ENCODE measurements at regions not wholly inside any gene's neighbourhood (a gene's known extent, or its start where the extent isn't known, plus 50 kb on each side); places are given as distances from the start of the nearest gene placed in this dataset.

DNA sequence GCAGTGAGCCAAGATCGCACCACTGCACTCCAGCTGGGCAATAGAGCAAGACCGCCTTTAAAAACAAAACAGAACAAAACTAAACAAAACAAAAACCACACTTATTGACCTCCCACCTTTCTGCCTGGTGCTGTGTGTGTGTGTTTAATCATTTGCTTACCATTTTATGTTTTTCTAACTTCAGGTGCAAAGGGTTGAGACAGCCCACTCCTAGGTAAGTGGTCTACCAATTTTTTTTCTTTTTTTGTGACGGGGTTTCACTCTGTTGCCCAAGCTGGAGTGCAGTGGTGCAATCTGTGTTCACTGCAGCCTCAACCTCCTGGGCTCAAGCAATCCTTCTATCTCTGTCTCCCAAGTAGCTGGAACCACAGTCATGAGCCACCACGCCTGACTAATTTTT, 65.8 kb downstream of the SALL1 start:
- Histone ChIP-seq H3K4me1 (no peaks in the 10 kb centered on the region), H3K9me3 (replicated peaks) (no peaks in the 10 kb centered on the region), H3K27me3 (ENCODE audit: low read depth) (peaks cover 4% of the 10 kb centered on the region), H3K4me3 (no peak overlapping the region), H3K36me3 (no peaks in the 10 kb centered on the region), H3K27ac (replicated peaks) (no peak overlapping the region)
- DNase-seq = no peak
- TF ChIP-seq, protein P1, sequence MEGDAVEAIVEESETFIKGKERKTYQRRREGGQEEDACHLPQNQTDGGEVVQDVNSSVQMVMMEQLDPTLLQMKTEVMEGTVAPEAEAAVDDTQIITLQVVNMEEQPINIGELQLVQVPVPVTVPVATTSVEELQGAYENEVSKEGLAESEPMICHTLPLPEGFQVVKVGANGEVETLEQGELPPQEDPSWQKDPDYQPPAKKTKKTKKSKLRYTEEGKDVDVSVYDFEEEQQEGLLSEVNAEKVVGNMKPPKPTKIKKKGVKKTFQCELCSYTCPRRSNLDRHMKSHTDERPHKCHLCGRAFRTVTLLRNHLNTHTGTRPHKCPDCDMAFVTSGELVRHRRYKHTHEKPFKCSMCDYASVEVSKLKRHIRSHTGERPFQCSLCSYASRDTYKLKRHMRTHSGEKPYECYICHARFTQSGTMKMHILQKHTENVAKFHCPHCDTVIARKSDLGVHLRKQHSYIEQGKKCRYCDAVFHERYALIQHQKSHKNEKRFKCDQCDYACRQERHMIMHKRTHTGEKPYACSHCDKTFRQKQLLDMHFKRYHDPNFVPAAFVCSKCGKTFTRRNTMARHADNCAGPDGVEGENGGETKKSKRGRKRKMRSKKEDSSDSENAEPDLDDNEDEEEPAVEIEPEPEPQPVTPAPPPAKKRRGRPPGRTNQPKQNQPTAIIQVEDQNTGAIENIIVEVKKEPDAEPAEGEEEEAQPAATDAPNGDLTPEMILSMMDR (IDR thresholded peaks at IDR 0.05; ENCODE audit: borderline replicate concordance) = no peak
- intact Hi-C loops (cut with micrococcal nuclease) = no loop called here

DNA sequence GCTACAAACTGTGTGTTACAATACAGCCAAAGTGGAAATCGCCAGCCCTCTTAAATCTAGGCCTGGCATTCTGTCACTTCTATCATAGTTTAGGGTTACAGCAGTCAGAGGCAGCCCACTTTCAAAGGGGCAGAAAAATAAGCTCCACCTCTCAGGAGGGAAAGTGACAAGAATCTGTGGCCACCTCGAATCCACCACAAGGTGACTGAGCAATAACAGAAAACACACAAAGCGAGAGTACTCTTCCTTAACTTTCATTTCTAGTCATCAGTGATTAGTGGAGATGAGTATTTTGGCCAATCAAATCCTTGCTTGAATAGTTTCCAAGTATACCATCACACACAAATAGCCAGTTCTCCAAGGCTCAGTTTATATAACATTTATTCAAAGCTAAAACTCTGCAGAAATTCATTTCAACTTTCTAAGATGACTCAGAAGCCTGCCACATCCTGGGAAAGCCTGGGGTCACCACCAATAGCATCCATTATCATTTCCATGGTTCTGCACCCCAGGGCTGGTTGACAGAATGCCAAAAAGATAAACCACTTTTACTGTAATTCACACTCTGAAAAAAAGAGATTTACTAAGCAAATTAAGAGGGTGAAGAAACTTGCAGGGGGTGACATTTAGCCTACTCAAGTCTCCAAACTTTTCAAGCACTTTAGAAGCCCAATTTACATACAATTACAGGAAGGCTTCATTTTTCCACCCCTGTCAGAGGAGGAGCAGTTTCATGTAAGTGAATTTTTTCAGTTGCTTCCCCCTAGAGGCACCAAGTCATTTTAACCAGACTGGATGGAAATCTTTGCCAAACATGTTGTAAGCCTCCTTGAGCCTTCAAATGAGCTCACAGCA, 66.8 kb downstream of the SALL1 start:
- Histone ChIP-seq H3K27ac (replicated peaks) (no peak overlapping the region), H3K9me3 (replicated peaks) (peaks cover 4% of the 10 kb centered on the region), H3K27me3 (ENCODE audit: low read depth) (no peaks in the 10 kb centered on the region), H3K4me1 (no peaks in the 10 kb centered on the region), H3K4me3 (no peak overlapping the region), H3K36me3 (no peaks in the 10 kb centered on the region)
- DNase-seq = no peak
- intact Hi-C loops (cut with micrococcal nuclease) = no loop called here
- TF ChIP-seq, protein P1 (IDR thresholded peaks at IDR 0.05; ENCODE audit: borderline replicate concordance) = no peak

DNA sequence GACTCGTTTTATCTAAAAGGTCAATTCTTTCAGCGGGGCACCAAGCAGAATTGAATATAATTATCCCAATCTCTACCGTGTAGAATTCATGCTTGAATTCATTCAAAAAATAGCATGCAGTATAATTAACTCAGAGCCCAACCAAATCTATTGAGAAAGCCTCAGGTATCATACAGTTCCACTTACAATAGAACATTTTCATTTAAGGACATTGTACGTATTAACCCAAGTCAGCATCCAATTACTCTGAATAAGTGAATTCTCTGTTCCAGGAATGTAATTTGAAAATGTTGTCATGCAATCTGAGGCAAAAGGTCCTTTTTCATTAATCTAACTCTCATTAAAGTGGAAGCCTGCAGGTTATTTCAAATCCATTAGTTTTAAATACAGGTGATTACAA, 78.5 kb downstream of the SALL1 start:
- Histone ChIP-seq H3K9me3 (replicated peaks) (peaks cover 9% of the 10 kb centered on the region), H3K36me3 (no peaks in the 10 kb centered on the region), H3K4me1 (no peaks in the 10 kb centered on the region), H3K27ac (replicated peaks) (no peak overlapping the region), H3K4me3 (no peak overlapping the region), H3K27me3 (ENCODE audit: low read depth) (peaks cover 42% of the 10 kb centered on the region)
- intact Hi-C loops (cut with micrococcal nuclease) = no loop called here
- TF ChIP-seq, protein P1 (IDR thresholded peaks at IDR 0.05; ENCODE audit: borderline replicate concordance) = no peak
- DNase-seq = no peak

DNA sequence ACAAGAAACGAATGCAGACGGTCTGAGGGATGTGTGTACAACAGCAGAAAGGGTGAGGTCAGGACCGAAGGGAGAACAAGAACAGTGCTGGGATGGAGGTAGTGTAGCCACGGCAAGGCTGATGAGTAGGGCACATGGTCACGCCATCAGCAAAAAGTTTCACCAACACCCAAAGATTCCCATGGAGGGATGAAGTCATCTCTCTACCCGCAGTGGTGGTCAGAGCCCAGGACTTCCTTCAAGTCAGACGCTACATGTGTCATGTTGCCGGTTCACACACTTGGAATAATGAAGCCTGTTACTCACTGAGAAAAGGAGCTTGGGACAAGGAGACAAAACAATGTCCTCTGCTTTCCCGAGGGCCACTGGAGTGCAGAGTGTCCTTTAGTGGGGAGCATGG, 79.7 kb downstream of the SALL1 start:
- no peaks in the 10 kb centered on the region for H3K36me3 ChIP-seq
- intact Hi-C loops (cut with micrococcal nuclease) = no loop called here
- H3K4me3 ChIP-seq = no peak overlapping the region
- no peak overlapping the region for H3K27ac ChIP-seq (replicated peaks)
- H3K4me1 ChIP-seq = no peaks in the 10 kb centered on the region
- TF ChIP-seq, protein P1 (IDR thresholded peaks at IDR 0.05; ENCODE audit: borderline replicate concordance) = no peak
- no peaks in the 10 kb centered on the region for H3K9me3 ChIP-seq (replicated peaks)
- H3K27me3 ChIP-seq (ENCODE audit: low read depth) = peaks cover 50% of the 10 kb centered on the region
- no peak for DNase-seq

DNA sequence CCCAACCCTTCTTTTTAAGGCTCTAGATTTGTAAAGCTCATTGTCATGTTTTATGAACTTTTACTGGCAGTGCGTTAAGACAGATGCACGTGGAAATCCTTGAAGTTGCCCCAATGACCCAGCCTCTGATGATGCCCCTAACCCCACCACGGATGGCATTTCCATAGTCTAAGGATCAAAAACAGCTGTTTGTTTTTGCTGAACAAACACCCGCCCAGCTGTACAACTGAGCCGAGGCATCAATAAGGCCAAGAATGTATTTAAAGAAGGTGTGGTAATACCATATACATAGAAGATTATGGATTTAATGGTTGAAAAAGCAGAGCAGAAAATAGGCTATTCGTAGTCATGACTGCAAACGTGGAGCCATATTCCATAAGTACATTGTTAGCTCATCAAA, 83.7 kb downstream of the SALL1 start:
- H3K4me1 ChIP-seq = no peaks in the 10 kb centered on the region
- H3K27ac ChIP-seq (replicated peaks) = no peak overlapping the region
- intact Hi-C loops (cut with micrococcal nuclease) = no loop called here
- no peak for DNase-seq
- TF ChIP-seq, protein P1 (IDR thresholded peaks at IDR 0.05; ENCODE audit: borderline replicate concordance) = no peak
- H3K36me3 ChIP-seq = no peaks in the 10 kb centered on the region
- H3K27me3 ChIP-seq (ENCODE audit: low read depth) = peaks cover 49% of the 10 kb centered on the region
- no peaks in the 10 kb centered on the region for H3K9me3 ChIP-seq (replicated peaks)
- H3K4me3 ChIP-seq = no peak overlapping the region

Data from left ventricle myocardium inferior (tissue), 1 donor.